CD4-positive, alpha-beta T cell treated with Interferon alpha-2 for 1 hour (primary cell): ENCODE measurements at regions not wholly inside any gene's neighbourhood (a gene's known extent, or its start where the extent isn't known, plus 50 kb on each side); places are given as distances from the start of the nearest gene placed in this dataset.

Experiments
- DNase-seq, 2 donors: peaks; one replicate each; pipeline ENCODE4 v3.0.0-alpha.2; 2020 to 2022

GRCh38 chr17:63349478-63350000 is 96.6 kb downstream of the CYB561 start:
- DNase-seq, result no peak

GRCh38 chr17:63350364-63350763 is 95.7 kb downstream of the CYB561 start:
- no peak for DNase-seq

- DNase-seq, result no peak
Observed at GRCh38 chr17:63354256-63354655, 91.8 kb downstream of the CYB561 start.

- no peak for DNase-seq
Observed at GRCh38 chr17:63356337-63356757, 89.8 kb downstream of the CYB561 start.

GRCh38 chr17:63358111-63358839 is 87.8 kb downstream of the CYB561 start:
- no peak for DNase-seq

GRCh38 chr17:63358956-63359355 is 87.2 kb downstream of the CYB561 start:
- no peak for DNase-seq

- DNase-seq, result no peak
Observed at GRCh38 chr17:63361182-63361581, 84.9 kb downstream of the CYB561 start.

GRCh38 chr17:63362115-63362514 is 84.0 kb downstream of the CYB561 start:
- DNase-seq, result no peak

GRCh38 chr17:63364387-63364786 is 81.7 kb downstream of the CYB561 start:
- DNase-seq, result no peak

- no peak for DNase-seq
Observed at GRCh38 chr17:63364944-63365343, 81.2 kb downstream of the CYB561 start.

- no peak for DNase-seq
Observed at GRCh38 chr17:63365366-63366240, 80.5 kb downstream of the CYB561 start.

- no peak for DNase-seq
Observed at GRCh38 chr17:63366241-63366566, 79.9 kb downstream of the CYB561 start.

GRCh38 chr17:63369233-63369632 is 76.9 kb downstream of the CYB561 start:
- no peak for DNase-seq

GRCh38 chr17:63370696-63371095 is 75.4 kb downstream of the CYB561 start:
- DNase-seq, result no peak

- DNase-seq, result no peak
Observed at GRCh38 chr17:63376949-63377348, 69.2 kb downstream of the CYB561 start.

- no peak for DNase-seq
Observed at GRCh38 chr17:63378411-63379375, 67.4 kb downstream of the CYB561 start.

- no peak for DNase-seq
Observed at GRCh38 chr17:63379636-63380035, 66.5 kb downstream of the CYB561 start.

GRCh38 chr17:63381101-63381729 is 64.9 kb downstream of the CYB561 start:
- no peak for DNase-seq

GRCh38 chr17:63382136-63382535 is 64.0 kb downstream of the CYB561 start:
- no peak for DNase-seq
